GM21717 (cell line): ENCODE measurements at regions not wholly inside any gene's neighbourhood (a gene's known extent, or its start where the extent isn't known, plus 50 kb on each side); places are given as distances from the start of the nearest gene placed in this dataset.

ENCODE experiments used
- ATAC-seq: cut with Tn5 transposase; IDR thresholded peaks from one replicate; pipeline ENCODE4 v1.9.1; 2021; ENCODE audit warnings: mild to moderate bottlenecking, moderate library complexity; ENCODE audit not compliant: unreplicated experiment

DNA sequence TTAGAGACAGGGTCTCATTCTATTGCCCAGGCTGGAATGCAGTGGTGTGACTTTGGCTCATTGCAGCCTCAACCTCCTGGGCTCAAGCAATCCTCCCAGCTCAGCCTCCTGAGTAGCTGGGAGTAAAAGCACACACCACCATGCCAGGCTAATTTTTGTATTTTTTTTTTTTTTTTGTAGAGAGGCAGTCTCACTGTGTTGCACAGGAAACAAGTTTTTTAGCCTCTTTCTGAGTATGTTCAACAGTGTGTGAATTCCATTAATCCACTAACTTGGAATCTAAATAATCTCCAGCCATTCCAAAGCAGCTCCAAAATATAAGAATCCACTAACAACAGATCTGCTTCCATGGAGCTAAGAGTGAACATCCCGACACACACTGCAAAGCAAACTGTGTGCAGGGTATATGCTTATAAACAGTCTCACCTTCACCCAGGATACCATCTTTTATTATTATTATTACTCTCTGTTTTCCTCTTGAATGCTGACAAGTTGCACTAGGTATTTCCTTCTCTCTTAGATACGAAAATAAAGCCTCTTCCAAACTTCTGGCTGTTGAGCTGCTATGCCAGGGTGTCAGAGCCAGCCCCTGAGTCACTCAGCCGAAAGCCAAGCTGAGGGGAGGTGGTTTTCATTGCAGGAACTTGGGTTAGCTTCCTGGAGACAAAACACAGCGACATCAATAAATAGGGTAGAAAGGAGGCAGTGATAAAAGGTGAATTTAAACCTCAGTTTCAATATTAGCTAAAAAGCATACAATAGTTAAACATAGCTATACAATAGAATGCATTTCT is 264.9 kb downstream of the HIVEP2 start:
- ATAC-seq = no peak

DNA sequence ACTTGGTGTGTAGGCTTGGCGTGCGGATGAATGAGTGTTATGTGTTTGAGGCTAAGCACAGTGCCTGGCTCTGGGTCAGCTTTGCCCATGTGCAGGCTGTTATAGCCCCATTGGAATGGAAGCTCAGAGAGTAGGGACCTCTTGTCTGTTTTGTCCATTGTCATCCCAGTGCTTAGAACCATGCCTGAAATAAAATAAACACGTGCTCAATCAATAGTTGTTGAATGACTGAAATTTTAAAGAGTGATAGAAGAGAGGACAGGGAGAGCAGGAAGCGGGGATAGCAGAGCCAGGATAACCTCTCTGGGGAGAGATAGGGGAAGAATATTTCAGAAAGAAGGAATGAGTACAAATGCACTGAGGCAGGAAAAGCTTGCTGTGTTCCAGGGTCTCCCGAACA is 263.9 kb downstream of the HIVEP2 start:
- ATAC-seq = no peak

DNA sequence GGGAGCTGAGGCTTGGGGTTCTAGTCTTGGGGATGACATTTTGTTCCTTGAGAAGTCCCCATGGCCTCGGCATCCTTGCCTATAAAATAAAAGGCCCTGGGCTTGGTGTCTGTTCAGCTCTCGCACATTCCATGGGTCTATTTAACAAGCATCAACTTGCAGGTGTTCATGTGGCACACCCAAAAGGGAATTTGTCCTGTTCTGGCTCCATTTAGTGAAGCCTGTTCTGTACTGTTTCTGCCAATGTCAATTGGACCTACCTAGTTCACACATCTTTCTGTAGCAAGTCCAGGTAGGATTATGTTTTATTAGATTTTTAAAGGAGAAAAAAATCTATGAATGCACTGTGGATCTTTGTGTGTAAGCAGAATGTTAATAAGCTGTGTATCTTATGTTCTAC is 262.0 kb downstream of the HIVEP2 start:
- no peak for ATAC-seq

DNA sequence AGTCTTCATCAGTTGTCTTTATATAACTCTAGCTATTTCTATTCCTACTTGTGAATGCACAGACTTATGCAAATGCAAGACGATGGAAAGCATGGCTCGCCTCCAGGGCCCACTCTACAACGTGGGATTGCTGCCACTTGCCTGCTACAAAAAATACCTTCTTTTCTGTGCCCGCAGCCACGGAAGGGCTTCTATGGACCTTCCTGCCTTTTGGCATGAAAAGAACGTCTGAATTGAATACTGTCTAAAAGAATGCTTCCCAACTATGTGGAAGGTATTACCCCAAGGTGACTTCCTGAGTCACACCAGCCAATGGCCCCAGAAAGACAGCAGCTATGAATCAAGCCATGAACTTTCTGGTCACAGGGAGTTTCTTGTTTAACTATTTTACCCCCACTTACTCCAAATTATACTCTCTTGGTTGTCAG is 261.2 kb downstream of the HIVEP2 start:
- no peak for ATAC-seq

DNA sequence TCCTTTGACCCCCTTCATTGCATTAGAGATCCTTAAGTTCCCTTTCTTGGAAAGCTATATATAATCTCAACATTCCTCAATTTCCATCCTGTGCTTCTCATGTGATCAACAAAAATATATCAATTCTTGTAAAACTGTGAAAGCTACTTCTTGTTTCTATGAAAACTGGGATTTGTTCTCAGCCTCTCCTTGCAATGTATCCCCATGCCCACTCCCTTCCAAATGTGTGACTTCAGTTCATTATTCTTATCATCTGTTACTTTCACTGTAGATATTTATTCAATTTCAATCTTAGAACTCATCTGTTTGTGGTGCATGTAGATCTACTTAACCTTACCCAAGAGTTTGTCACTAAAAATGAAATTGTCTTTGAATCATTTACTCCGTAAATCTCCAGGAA is 260.6 kb downstream of the HIVEP2 start:
- no peak for ATAC-seq

DNA sequence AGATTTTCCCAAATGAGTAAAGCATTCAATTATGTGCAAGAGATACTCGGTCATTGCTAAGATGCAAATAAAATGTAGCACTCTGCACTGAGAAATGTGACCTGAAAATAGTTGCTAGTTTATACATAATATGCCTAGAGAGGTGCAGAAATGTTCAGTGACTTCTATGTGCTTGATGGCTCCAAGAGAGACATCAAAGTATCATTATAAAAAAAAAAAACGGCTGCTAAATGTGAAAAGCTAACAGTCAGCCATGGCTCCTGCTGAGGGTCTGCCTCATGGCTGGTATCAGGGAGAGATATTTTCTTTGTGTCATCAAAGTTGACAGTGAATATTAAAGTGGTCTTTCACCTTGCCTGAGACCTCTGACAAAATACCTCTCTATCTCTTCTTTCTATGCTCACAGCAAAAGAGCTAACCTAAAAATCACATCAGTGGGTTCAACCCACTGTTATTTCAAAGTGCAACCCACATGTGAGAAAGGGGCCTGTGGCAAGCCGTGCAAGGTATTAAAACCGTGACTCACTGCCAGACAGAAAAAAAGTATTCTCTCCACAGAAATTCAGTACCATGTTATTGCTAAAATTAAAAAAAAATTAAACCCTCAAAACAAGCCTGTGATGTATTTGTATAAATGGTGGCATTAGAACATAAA is 259.0 kb downstream of the HIVEP2 start:
- ATAC-seq = no peak

DNA sequence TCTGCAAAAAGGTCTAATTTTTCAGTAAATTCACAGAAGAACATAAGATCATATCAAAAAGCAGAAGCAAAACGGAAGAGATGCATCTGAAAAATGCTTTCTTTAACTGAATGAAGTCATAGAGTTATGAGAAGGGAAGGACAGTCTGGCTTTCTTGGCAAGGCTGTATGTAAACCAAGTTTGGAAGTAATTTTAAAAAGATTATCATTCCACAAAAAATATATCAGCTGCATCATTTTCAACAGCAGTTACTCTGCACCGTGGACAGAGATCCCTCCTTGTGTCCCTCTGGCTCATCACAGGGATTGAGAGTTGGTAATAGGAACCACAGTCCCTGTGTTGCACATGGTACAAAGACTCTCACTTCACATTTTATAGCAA is 258.5 kb downstream of the HIVEP2 start:
- ATAC-seq = no peak

DNA sequence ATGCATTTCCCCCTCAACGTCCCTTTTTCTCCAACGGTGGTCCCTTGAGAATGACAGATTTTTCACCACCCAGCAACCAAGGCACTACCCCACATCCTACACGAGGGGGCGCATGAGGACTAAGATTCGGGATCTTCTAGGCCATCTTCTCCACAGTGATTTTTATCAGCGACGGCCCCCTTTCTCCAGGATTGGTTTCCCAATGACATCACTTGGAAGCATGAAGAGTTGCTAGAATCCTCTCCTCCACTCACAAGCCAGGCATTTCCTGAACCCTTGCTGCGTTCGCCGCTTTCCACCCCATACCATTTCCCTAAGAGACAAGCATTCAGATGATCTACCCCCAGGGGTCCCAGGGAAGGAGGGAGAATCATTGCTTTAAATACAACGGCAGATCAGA is 252.0 kb downstream of the HIVEP2 start:
- no peak for ATAC-seq

DNA sequence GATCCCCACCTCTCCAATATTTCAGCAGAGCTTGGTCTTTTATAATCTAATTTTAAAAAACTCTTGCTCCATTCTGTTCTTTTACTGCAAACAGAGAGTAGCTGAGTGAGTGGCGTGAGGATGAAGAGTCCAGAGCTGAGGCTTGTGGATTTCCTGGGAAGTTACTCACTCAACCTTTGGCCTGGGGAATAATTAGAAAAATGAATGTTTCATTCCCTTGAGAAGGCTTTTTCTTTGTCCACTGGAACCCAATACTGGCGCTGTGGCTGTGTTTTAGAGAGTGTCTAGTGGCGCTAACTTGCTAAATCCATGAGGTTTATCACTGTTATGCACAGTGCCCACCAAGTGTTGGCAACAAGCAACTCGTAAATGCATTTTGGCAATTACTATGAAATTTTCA is 251.5 kb downstream of the HIVEP2 start:
- no peak for ATAC-seq

DNA sequence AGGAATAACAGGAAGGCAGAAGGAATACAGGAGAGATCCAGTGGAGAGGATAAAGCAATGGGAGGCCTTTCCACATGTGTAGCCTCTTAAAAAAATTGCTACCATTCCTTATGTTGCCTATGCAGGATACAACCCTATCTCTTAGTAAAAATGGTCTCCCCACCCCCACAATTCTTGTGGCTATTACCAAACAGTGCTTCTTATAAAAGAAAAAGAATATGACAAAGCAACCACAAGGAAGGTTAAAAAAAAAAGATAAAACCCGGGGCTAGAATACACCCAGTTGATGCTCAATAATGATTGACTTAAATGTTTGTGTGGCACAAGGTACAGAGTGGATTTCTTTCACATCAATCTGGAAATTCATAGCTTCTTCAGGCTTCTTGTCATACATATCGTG is 250.9 kb downstream of the HIVEP2 start:
- no peak for ATAC-seq

DNA sequence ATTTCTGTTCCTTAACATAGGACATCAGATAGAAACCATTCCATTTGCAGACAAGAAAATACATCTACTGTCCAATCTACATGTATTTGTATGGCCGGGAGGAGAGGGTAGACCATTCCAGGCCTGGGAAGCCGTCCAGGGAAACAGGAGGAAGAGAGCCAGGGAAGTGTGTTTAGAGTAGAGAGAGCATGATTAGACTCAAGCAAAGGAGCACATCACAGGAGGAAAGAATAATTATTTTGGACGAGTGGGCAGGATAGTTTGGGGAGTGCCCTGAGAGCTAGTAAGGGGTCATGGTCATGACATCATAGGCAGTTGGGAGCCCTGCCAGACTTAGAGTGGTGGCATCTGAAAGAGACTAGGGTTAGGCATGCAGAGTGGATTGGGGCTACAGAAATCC is 250.0 kb downstream of the HIVEP2 start:
- no peak for ATAC-seq

DNA sequence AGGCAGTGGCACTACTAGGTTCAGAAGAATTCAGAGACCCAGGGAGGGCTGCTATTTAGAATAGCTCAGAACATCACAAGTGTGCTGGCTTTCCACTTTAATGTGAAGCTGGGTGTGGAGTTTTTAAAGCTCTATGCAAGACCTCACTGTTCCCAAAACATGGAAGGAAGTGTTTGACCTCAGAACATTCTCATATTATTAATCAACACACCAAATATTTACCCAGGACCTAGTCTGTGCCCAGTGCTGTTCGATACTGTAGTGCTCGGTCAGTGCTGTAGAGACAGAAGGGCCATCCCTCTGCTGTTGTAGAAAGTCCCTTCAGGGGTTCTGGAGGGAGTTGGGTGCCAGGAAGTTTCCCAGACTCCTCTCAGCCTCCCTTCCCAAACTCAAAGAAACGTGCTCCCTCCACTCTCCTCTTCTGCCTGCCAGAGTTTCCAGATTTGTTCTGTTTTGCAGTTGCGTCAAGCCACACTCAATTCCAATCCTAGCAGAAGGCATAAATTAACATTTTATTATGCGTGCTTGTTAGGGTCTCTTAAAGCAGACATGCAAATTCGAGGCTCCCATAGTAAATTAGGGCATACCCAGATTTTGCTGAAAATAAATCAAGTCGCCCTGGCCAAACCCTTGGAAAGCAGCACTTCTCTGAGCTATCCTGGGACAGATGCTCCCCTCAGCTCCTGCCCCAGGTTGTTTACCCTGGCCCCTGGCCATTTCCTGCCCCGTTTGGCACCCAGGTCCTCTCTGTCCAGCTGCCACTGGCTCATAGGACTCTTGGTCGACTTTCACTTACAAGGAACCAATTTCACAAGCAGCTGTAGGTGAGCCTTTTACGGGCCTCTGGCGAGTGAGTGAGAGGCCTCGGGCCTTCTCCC is 248.6 kb downstream of the HIVEP2 start:
- no peak for ATAC-seq

DNA sequence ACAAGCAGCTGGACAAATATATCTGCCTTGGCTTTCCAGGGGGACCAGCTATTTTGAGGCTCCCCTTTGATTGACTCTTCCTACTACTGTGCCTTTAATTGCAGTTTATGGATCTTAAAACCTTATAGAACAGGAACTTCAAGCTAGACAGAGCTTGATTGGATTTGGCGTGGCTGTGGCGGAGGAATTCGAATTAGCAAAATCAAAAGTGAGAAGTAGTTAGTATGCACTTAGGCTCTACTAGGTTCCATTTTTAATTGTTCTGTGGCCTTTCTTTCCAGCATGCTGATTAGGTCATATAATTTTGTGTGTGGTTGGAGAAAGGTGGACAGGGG is 248.0 kb downstream of the HIVEP2 start:
- ATAC-seq = no peak

DNA sequence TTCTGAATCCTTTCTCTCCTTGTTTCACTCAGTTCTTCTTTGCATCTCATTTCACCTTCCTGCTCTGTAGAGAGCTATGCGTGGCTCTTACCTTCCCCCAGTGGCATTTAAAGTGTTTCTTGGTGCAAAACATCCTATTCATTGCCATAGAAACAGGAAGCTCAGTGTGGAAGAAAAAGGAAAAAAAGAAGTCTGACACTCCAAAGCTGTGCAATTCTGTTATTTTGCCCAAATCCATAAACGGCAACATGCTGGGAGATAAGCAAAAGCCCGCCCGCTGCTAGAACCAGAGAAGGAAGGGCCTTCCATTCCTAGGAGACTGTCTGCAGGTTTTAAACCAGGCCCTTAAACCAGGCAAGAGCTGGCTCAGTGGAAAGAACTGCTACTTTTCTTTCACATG is 247.1 kb downstream of the HIVEP2 start:
- no peak for ATAC-seq

DNA sequence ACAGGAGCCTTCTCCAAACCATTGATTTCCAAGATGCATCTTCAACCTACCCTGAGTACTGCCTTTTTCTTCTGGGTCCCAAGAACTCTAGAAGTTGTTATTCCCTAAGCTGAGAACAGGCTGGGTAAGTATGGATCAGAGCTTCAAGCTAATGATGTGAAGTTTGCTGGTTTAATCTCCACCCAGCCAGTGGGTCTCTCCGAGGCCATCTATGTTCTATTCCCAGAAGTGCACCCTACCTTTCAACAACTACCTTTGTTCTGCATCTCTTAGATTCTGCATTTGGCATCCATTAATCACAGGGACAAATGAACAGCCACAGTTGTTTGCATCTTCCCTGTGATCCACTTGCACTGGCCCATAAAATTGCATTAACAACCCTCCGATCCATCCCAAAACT is 246.2 kb downstream of the HIVEP2 start:
- no peak for ATAC-seq

DNA sequence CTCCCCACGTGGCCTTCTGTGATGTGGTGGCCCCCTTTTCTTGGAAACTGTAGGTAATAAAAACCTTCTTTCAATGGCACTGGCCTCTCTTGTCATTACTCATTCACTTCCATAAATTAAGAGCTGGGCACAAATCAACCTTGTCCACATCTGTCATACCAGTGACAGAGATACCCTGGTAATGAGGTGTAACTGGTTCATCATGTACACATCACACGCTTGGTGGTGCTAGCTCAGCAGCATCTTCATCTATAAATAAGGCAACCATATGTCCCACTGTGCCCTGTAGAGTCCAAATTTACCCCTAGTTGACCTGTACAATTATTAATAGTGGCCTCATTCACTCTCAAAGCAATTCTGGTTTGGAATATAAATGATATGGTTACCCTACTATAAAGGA is 245.6 kb downstream of the HIVEP2 start:
- ATAC-seq = no peak

DNA sequence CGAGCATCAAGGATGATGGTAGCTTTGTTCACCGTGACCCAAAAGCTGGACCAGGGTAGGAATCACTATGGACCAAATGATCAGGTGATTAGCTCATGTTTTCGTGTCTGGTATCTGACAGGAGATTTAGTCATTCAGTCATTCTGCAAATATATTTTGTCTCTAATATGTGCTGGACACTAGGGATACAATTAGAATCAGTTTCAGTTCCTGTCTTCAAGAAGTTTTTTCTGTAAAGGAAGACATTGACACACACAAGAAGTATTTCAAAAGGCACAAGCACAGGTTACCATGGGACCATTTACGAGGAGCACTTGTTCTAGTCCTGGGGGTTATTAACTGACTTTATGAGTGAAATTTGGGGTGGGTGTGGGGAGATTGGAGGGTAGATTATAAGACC is 244.9 kb downstream of the HIVEP2 start:
- peak; percentile 41 for ATAC-seq

DNA sequence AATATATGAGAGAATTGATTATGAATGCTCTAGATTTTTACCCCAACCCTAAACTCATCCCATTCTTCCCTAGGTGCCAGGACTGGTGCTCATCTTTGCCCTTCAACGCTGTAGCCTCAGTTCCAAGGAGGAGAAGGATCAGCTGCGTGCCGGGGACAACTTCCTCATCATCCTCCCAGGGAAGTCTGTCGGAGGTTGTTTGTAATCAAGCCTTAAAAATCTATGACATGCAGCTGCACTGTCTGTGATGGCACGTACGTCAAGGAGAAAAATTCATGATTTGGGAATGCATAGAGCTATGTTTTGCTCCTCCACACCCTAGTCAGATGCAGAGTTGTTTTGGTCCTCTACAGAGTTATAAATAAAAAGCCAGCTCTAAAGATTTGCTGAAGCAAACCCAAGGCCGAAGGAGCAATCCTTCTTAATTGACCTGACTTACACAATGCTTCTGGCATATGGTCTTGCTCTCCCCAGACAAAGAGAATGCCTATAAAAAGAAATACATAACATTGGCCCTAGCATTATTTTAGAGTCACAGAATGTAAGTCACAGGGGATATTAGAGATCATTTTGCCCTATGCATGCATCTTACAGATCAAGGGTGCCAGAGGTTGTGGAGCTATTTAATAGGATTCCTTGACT is 244.2 kb downstream of the HIVEP2 start:
- ATAC-seq = no peak
